Fibroblast of villous mesenchyme (primary cell): ENCODE measurements at regions not wholly inside any gene's neighbourhood (a gene's known extent, or its start where the extent isn't known, plus 50 kb on each side); places are given as distances from the start of the nearest gene placed in this dataset.

ENCODE experiments used
- DNase-seq: peaks from one replicate; pipeline ENCODE4 v3.0.0-alpha.2; 2010; ENCODE audit warnings: low read depth
- H3K4me3 ChIP-seq: 2 replicates; pipeline ENCODE4 v1.5.1; 2011; ENCODE audit warnings: low read depth, mild to moderate bottlenecking, low read length
- TF ChIP-seq, protein P1 (sequence below): IDR thresholded peaks from 2 replicates; pipeline ENCODE4 v1.5.1; 2012; ENCODE audit warnings: low read depth, mild to moderate bottlenecking, low read length; ENCODE audit not compliant: insufficient read depth

DNA sequence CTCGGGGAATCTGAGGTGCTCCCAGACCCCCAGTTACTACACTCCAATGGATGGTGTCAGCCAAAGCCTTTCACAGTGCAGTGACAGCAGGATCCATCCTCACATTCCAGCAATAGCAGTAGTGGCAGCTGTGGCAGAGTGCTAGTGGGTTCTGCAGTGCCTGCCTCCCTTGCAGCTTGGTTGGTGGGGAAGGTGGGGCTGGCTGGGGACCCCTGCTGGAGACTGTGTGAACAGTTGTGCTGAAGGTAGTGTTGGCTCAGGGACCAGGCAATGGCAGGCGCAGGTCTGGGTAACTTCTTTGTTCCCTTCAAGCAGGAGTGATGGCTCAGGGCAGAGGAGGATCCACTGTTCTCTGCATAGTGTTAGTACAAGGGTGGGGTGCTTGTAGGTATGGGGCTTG, 343.7 kb upstream of the TRAM1L1 start:
- TF ChIP-seq, protein P1, sequence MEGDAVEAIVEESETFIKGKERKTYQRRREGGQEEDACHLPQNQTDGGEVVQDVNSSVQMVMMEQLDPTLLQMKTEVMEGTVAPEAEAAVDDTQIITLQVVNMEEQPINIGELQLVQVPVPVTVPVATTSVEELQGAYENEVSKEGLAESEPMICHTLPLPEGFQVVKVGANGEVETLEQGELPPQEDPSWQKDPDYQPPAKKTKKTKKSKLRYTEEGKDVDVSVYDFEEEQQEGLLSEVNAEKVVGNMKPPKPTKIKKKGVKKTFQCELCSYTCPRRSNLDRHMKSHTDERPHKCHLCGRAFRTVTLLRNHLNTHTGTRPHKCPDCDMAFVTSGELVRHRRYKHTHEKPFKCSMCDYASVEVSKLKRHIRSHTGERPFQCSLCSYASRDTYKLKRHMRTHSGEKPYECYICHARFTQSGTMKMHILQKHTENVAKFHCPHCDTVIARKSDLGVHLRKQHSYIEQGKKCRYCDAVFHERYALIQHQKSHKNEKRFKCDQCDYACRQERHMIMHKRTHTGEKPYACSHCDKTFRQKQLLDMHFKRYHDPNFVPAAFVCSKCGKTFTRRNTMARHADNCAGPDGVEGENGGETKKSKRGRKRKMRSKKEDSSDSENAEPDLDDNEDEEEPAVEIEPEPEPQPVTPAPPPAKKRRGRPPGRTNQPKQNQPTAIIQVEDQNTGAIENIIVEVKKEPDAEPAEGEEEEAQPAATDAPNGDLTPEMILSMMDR = no peak
- DNase-seq = no peak
- no peak overlapping the region for H3K4me3 ChIP-seq

DNA sequence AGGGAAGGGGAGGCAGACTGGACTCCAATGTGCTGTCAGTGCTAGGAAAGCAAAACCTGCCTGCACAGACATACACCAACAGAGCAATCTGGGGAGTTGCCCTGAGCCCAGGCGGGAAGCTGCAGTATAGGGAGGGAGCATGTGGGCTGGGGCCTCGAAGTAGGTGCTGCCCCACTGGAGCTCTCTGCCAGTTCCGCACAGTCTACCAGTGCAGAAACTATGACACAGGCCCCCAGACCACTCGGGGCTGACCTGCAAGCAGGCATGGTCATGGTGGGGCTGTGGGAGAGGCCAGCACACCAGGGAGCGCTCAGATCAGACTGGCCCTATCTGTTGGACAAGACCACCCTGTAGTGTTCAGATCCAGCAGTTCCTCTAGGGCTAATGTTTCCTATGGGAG, 344.1 kb upstream of the TRAM1L1 start:
- TF ChIP-seq, protein P1 = no peak
- H3K4me3 ChIP-seq = no peak overlapping the region
- no peak for DNase-seq

DNA sequence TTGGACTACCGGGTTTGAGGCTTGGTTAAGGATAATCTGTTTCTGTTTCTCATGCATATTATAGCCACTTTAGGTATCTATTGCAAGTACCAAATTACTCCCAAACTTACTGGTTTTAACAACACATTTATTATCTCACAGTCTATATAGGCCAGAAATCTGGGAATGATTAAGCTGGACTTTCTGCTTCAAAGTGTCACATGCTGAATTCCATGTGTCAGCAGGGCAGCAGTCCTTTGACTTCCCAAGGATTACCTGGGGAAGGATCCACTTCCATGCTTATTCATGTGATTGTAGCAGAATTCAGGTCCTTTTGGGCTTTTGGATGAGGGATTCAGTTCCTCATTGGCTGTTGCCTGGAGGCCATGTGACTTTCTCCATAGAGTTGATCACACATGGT, 349.0 kb upstream of the TRAM1L1 start:
- DNase-seq = no peak
- no peak overlapping the region for H3K4me3 ChIP-seq
- TF ChIP-seq, protein P1 = no peak

DNA sequence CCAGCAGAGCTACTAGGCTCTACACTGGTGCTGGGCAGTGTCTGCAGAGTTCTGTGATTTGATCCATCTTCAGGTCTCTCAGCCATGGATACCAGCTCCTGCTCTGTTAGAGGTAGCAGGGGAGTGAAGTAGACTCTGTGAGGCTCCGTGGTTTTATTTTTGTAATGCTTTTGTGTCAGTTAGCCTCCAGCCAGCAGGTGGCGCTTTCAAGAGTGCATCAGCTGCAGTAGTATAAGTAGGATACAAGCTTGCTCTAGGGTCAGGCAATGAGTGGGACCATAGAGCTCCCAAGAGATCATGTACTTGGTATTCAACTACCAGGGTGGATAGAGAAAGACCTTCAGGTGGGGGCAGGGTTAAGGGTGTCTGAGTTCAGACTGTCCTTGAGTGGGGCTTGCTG, 362.5 kb upstream of the TRAM1L1 start:
- no peak overlapping the region for H3K4me3 ChIP-seq
- DNase-seq = no peak
- TF ChIP-seq, protein P1 = no peak

DNA sequence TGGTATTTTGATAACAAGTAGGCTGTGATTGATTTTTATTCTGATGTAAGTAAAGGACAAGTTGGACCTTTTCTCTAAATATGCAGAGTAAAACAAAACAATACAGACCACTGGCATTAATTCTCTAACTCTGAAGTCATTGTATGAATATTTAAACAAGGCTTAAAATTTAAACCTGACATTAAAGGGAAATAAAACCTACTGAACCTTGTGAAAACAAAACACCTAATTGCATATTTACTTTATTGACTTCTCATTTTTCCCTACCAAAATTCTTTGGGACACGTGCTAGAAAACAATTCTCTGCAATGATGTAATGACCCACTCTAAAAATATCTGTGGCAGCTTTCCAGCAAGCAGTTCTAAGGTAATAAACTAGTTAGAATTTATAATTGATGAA, 369.7 kb upstream of the TRAM1L1 start:
- DNase-seq = no peak
- TF ChIP-seq, protein P1 = no peak

DNA sequence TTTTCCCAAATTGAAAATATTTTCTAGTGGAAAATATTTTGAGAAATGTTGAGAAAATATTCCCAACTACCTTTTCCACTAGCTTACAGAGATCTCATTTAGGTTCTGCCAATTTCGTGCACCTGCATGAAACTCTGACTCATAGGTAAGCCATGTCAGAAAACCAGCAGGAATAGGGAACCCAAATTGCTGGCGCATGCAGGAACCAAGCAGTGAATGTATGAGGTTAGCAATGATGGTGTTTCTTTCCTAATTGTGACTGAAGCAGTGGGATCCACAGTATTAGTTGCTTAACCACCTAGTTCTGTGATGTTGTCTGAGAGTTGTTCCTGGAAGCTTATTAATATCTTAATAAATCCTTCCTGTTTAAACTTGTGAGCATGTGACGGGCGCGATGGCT, 381.0 kb upstream of the TRAM1L1 start:
- no peak overlapping the region for H3K4me3 ChIP-seq
- no peak for DNase-seq
- TF ChIP-seq, protein P1 = no peak

More for the DNA sequence above, 369.7 kb upstream of the TRAM1L1 start:
- no peak overlapping the region for H3K4me3 ChIP-seq

DNA sequence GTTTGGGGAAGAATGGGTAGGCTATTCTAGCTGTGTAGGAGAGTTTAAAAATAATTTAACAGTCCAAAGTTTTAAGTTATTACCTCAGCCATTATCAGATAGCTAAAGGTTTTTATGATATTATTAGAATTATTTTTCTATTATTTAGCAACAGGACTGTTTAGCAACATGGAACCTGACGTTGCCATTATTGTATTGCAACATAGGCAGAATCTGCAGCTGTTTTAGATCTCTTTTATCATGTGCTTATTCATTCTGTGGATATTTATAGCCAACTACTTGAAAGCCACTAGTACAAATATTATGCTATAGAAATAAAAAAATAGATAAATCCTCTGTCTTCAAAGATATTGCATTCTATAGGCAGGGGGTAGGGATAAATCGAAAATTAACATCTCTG, 382.0 kb upstream of the TRAM1L1 start:
- TF ChIP-seq, protein P1 = no peak

More for the DNA sequence above, 382.0 kb upstream of the TRAM1L1 start:
- DNase-seq = peak; percentile 6
- H3K4me3 ChIP-seq = no peak overlapping the region
